K562 (cell line): ENCODE measurements at regions not wholly inside any gene's neighbourhood (a gene's known extent, or its start where the extent isn't known, plus 50 kb on each side); places are given as distances from the start of the nearest gene placed in this dataset.

ENCODE experiments used
- ATAC-seq: fragments of 200-7000 bp; cut with Tn5 transposase; 3 replicates; pipeline ENCODE4 v1.9.1; 2020; ENCODE audit warnings: moderate library complexity
- BruUV-seq: library from RNA; stranded (reverse); fragments of 400-500 nt; replicated peaks from 2 replicates; lab custom pipeline; 2021; lab: Mats Ljungman, UMichigan
- CTCF ChIA-PET: fragments of 300-600 bp; formaldehyde crosslinking; extraction: SDS; loops from one replicate; lab custom pipeline; 2021; ENCODE audit warnings: low intra/inter-chr PET ratio; lab: Yijun Ruan, JAX
- POLR2A ChIA-PET: fragments of 300-600, 350-650 bp; sonication (Branson Sonifier 250); formaldehyde crosslinking; extraction: SDS; loops from one replicate; lab custom pipeline; 2021; ENCODE audit warnings: antibody characterized with exemption, inconsistent platforms; lab: Yijun Ruan, JAX
- DNase-seq, 4 experiments: peaks; one replicate each; pipeline versions ENCODE4 v3.0.0 to v3.0.0-alpha.2; 2011 to 2018; ENCODE audit warnings: low spot score in 3 of 4, mixed read lengths in 3 of 4; ENCODE audit errors: extremely low read depth in 1 of 4
- FAIRE-seq: peaks from 2 replicates; lab custom pipeline; 2011; peaks lifted over from hg19 to GRCh38; lab: Jason Lieb, UNC
- H2AFZ ChIP-seq: 2 replicates; pipeline ENCODE4 v1.6.0; 2011; ENCODE audit warnings: low read depth, low read length, control low read depth, inconsistent platforms
- H3K27ac ChIP-seq: fragments of 200-600 bp; 3 replicates; pipeline ENCODE4 v1.8.0; 2011; ENCODE audit warnings: low read depth, mild to moderate bottlenecking, control low read depth, inconsistent platforms, low read length, moderate library complexity, mixed read lengths; ENCODE audit errors: extremely low read depth
- H3K27me3 ChIP-seq, 2 experiments: fragments of 300-600 bp in 1 of 2; 2 replicates in 1 of 2; 3 replicates in 1 of 2; pipeline versions ENCODE4 v1.6.0 to v1.8.0; 2011; ENCODE audit warnings: inconsistent platforms in 2 of 2, low read length in 2 of 2, mild to moderate bottlenecking in 1 of 2, mixed read lengths in 1 of 2, moderate library complexity in 1 of 2; ENCODE audit not compliant: control insufficient read depth in 2 of 2, insufficient read depth in 2 of 2
- H3K36me3 ChIP-seq: fragments of 300-600 bp; 3 replicates; pipeline ENCODE4 v1.8.0; 2011; ENCODE audit warnings: mild to moderate bottlenecking, low read length, inconsistent platforms; ENCODE audit not compliant: control insufficient read depth, insufficient read depth
- H3K4me1 ChIP-seq, 2 experiments: fragments of 200-600 bp in 1 of 2; replicated peaks in 1 of 2; 2 replicates in 1 of 2; 3 replicates in 1 of 2; pipeline versions ENCODE4 v1.5.1 to v1.8.0; 2011; ENCODE audit warnings: inconsistent platforms in 2 of 2, low read length in 2 of 2, mild to moderate bottlenecking in 1 of 2, mixed read lengths in 1 of 2, moderate library complexity in 1 of 2; ENCODE audit not compliant: control insufficient read depth in 2 of 2, insufficient read depth in 2 of 2
- H3K4me2 ChIP-seq: 2 replicates; pipeline ENCODE4 v1.6.1; 2011; ENCODE audit warnings: low read length, control low read depth, inconsistent platforms, mixed read lengths; ENCODE audit not compliant: insufficient read depth
- H3K4me3 ChIP-seq: fragments of 200-600 bp; sonication (generic), shearing (Covaris generic); 2 replicates; pipeline ENCODE4 v1.5.1; 2016; ENCODE audit warnings: control low read depth, inconsistent platforms
- H3K79me2 ChIP-seq: fragments of 200-600 bp; 3 replicates; pipeline ENCODE4 v1.8.0; 2011; ENCODE audit warnings: low read length, inconsistent platforms; ENCODE audit not compliant: control insufficient read depth, insufficient read depth
- H3K9ac ChIP-seq, 2 experiments: 2 replicates each; pipeline versions ENCODE4 v1.6.0 to v1.6.1; 2011; ENCODE audit warnings: low read depth in 2 of 2, low read length in 2 of 2, control low read depth in 1 of 2, inconsistent platforms in 1 of 2, mild to moderate bottlenecking in 1 of 2, mixed read lengths in 1 of 2; ENCODE audit not compliant: insufficient read depth in 1 of 2
- H3K9me1 ChIP-seq: one replicate; pipeline ENCODE4 v1.6.0; 2011; ENCODE audit warnings: inconsistent platforms, mild to moderate bottlenecking, low read length, moderate library complexity; ENCODE audit not compliant: control insufficient read depth, insufficient read depth
- H3K9me3 ChIP-seq: replicated peaks from 2 replicates; pipeline ENCODE4 v1.5.1; 2011; ENCODE audit warnings: low read depth, low read length, inconsistent platforms; ENCODE audit not compliant: control insufficient read depth, insufficient read depth
- H4K20me1 ChIP-seq: replicated peaks from 2 replicates; pipeline ENCODE4 v1.6.1; 2011; ENCODE audit warnings: low read length, inconsistent platforms, mixed read lengths; ENCODE audit not compliant: control insufficient read depth, insufficient read depth
- ETV5 ChIP-seq: sonication (generic); formaldehyde crosslinking; IDR thresholded peaks from 2 replicates; pipeline ENCODE4 v1.4.0; 2020; ENCODE audit warnings: low read depth, mild to moderate bottlenecking, missing genetic modification reagents
- ZNF134 ChIP-seq: fragments of 250-450 bp; sonication (Bioruptor Pico); conservative IDR thresholded peaks from 2 replicates; pipeline ENCODE4 v1.4.0; 2020
- ZNF174 ChIP-seq: fragments of 250-450 bp; sonication (Bioruptor Pico); IDR thresholded peaks from 2 replicates; pipeline ENCODE4 v1.4.0; 2020; ENCODE audit warnings: mild to moderate bottlenecking
- ZNF561 ChIP-seq: fragments of 450-650 bp; formaldehyde crosslinking; conservative IDR thresholded peaks from 2 replicates; pipeline ENCODE4 v1.4.0; 2020; ENCODE audit warnings: mild to moderate bottlenecking, moderate library complexity
- WGBS: fragments of 100-300 bp; shearing (Covaris generic); methylation state at CpG from one replicate; pipeline ENCODE4 v1.1.6; 2016; ENCODE audit warnings: low coverage, mixed read lengths; ENCODE audit not compliant: insufficient coverage; ENCODE audit errors: missing lambda C conversion rate; 5-methylcytosine and 5-hydroxymethylcytosine counted together
- in situ Hi-C: fragments of 300-500 bp; cut with MboI; formaldehyde crosslinking; loops from 4 replicates; pipeline ENCODE4 v1.15.0; 2018; ENCODE audit warnings: inconsistent platforms, mixed read lengths
- intact Hi-C: fragments of 100-400 bp; cut with micrococcal nuclease; formaldehyde crosslinking; loops from 2 replicates; pipeline ENCODE4 v1.14.2; 2022

DNA sequence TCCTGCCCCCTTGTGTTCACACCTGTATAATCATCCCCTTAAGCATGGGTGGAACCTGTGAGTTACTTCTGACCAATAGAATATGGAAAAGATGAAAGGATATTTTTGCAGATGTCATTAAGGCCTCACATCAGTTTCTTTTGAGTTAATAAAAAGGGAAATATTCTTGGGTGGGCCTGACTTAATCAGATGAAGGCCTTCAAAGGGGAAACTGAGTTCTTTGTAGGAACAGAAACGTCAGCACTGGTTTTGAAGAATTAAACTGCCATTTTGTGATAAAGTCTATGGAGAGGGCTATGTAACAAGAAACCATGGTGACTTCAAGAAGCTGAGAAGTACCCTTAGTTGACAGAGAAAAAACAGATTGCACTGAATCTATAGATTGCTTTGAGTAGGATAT lies 168.7 kb upstream of the CNTNAP4 start:
- BruUV-seq = no TSS peak
- in situ Hi-C loops = no loop called here
- no peak overlapping the region for H3K9ac ChIP-seq

DNA sequence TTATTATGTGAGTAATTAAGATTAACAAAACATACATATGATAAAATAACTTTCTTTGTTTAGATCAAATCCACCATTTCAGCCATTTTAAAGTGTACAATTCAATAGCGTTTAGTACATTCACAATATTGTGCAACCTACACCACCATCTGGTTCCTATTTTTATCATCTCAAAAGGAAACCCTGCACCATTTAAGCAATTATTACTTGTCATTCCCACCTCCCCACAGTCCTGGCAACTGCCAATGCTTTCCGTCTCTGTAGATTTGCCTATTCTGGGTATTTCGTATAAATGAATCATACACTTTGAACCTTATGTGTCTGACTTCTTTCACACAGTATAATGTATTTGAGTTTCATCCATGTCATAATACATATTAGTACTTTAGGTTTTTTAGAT lies 162.5 kb upstream of the CNTNAP4 start:
- ChIA-PET POLR2A (no interaction called here), CTCF (no interaction called here)
- intact Hi-C loops = no loop called here
- Histone ChIP-seq H2AFZ (no peak overlapping the region), H3K36me3 (no peaks in the 10 kb centered on the region), H3K9me3 (no peaks in the 10 kb centered on the region), H3K79me2 (no peaks in the 10 kb centered on the region), H3K9me1 (no peaks in the 10 kb centered on the region), H3K27ac (no peak overlapping the region), H3K4me2 (no peak overlapping the region), H3K9ac (no peak overlapping the region)
- DNase-seq (no peak), FAIRE-seq (no peak), ATAC-seq (no peak)
- BruUV-seq = no TSS peak
- 1% methylated on average over 3 of the region's 3 CpGs for WGBS
- in situ Hi-C loops = no loop called here
- no peak for TF ChIP-seq ZNF561 (CRISPR knock-in tag)
- TF ChIP-seq ZNF174 (CRISPR knock-in tag) = no peak
- TF ChIP-seq, all 486 proteins: peak for 0
- no peaks in the 10 kb centered on the region for H3K4me1 ChIP-seq
- no peak overlapping the region for H3K4me3 ChIP-seq
- no peaks in the 10 kb centered on the region for H4K20me1 ChIP-seq
- no peaks in the 10 kb centered on the region for H3K27me3 ChIP-seq

More for the DNA sequence above, 168.7 kb upstream of the CNTNAP4 start:
- no peaks in the 10 kb centered on the region for H3K9me1 ChIP-seq
- no peaks in the 10 kb centered on the region for H3K4me1 ChIP-seq
- H4K20me1 ChIP-seq = no peaks in the 10 kb centered on the region
- no peak overlapping the region for H2AFZ ChIP-seq
- 0% methylated on average over 1 of the region's 1 CpG for WGBS
- H3K9me3 ChIP-seq = no peaks in the 10 kb centered on the region
- no peak overlapping the region for H3K4me3 ChIP-seq
- TF ChIP-seq ETV5 (CRISPR knock-in tag) = no peak
- peak; percentile 82 for TF ChIP-seq ZNF134
- DNase-seq (no peak), FAIRE-seq (no peak), ATAC-seq (no peak)
- H3K4me2 ChIP-seq = no peak overlapping the region
- H3K27ac ChIP-seq = no peak overlapping the region
- no peaks in the 10 kb centered on the region for H3K36me3 ChIP-seq
- ChIA-PET POLR2A (no interaction called here), CTCF (no interaction called here)
- no peaks in the 10 kb centered on the region for H3K79me2 ChIP-seq
- intact Hi-C loops = no loop called here
- H3K27me3 ChIP-seq = no peaks in the 10 kb centered on the region
